Heart right ventricle (tissue), 16 donors: ENCODE measurements at regions not wholly inside any gene's neighbourhood (a gene's known extent, or its start where the extent isn't known, plus 50 kb on each side); places are given as distances from the start of the nearest gene placed in this dataset.
"Not testable (repeated sequence)": the region's sequence is repeated elsewhere in the genome, so short reads cannot be mapped to it uniquely, and the experiment has no call there.

Experiments
- ATAC-seq, 8 donors: fragments of 200-7000 bp; cut with Tn5 transposase; one replicate each; pipeline ENCODE4 v1.9.1; 2020; ENCODE audit warnings: mild to moderate bottlenecking in 8 of 8, moderate library complexity in 8 of 8, moderate number of reproducible peaks in 1 of 8
- DNase-seq, 2 donors: peaks; one replicate each; pipeline ENCODE4 v3.0.0-alpha.2; 2020
- H3K27ac ChIP-seq, 10 donors: fragments of 200-600 bp; sonication (generic) in 2 of 10; one replicate each; pipeline versions ENCODE4 v1.5.0 to v1.8.0; 2020 to 2022; ENCODE audit warnings: mild to moderate bottlenecking in 3 of 10
- H3K27me3 ChIP-seq, 7 donors: fragments of 200-600 bp; one replicate each; pipeline ENCODE4 v1.8.0; 2021 to 2022; ENCODE audit warnings: mild to moderate bottlenecking in 2 of 7
- H3K36me3 ChIP-seq, 9 donors: fragments of 200-600 bp; sonication (generic) in 1 of 9; one replicate each; pipeline versions ENCODE4 v1.5.0 to v1.8.0; 2020 to 2022; ENCODE audit warnings: mild to moderate bottlenecking in 2 of 9
- H3K4me1 ChIP-seq, 9 donors: fragments of 200-600 bp; sonication (generic) in 1 of 9; one replicate each; pipeline versions ENCODE4 v1.5.0 to v1.8.0; 2020 to 2022; ENCODE audit warnings: mild to moderate bottlenecking in 4 of 9
- H3K4me3 ChIP-seq, 10 donors: fragments of 200-600 bp; sonication (generic) in 2 of 10; one replicate each; pipeline versions ENCODE4 v1.5.0 to v1.8.0; 2020 to 2022; ENCODE audit warnings: mild to moderate bottlenecking in 7 of 10, moderate library complexity in 2 of 10
- H3K9me3 ChIP-seq, 11 donors: fragments of 200-600 bp in 10 of 11; sonication (generic) in 2 of 11; one replicate each; pipeline versions ENCODE4 v1.5.0 to v1.8.0; 2013 to 2022; ENCODE audit warnings: mild to moderate bottlenecking in 2 of 11, control low read depth in 1 of 11, moderate library complexity in 1 of 11
- WGBS, 2 donors: extraction: QIAGEN DNeasy Blood & Tissue Kit; methylation state at CpG; one replicate each; pipeline ENCODE4 v1.1.7; 2013; ENCODE audit warnings: inconsistent platforms in 1 of 2; 5-methylcytosine and 5-hydroxymethylcytosine counted together
- intact Hi-C, 10 donors: fragments of 100-400 bp; cut with DNase I; formaldehyde crosslinking; loops; one replicate each; pipeline versions ENCODE4 v1.11.1 to v1.14.2; 2022
- donor health status: Arrhythmogenic right ventricular cardiomyopathy.
- donor health status: ischemic (EF 13 %, LVEDD 7.1; RV severe dilation, severe dysfunction).
- donor health status: healthy with polysubstance abuse.
- donor health status: DM: no; HTN: yes; CAD: no.
- donor health status: DM: no; HTN: no; CAD: no.
- donor health status: ischemic (EF 25% LVEDD 6.9; RV normal size, moderate dysfunction).
- donor health status: ischemic (EF 25% LVEDD 5.7; RV mildly dilated, moderate dysfunction).
- donor health status: healthy.
- donor health status: DM: yes; HTN: yes; CAD: no.
- donor health status: Ischemic cardiomyopathy.
- donor health status: ischemic (EF 35%, LVEDD 5.7; RV mildly dilated, moderate dysfunction).
- donor health status: nonischemic (EF 11% LVEDD 7.7; RV severe dilation, severe dysfunction).
- donor health status: DM: yes; HTN: yes; CAD: no.
- donor health status: PGD.
- donor health status: ischemic (EF 29% LVEDD 5.4; RV normal size, mild dysfunction).
- donor health status: nonischemic (EF 23%, LVEDD 6.1; RV moderate dilation, normal function).

DNA sequence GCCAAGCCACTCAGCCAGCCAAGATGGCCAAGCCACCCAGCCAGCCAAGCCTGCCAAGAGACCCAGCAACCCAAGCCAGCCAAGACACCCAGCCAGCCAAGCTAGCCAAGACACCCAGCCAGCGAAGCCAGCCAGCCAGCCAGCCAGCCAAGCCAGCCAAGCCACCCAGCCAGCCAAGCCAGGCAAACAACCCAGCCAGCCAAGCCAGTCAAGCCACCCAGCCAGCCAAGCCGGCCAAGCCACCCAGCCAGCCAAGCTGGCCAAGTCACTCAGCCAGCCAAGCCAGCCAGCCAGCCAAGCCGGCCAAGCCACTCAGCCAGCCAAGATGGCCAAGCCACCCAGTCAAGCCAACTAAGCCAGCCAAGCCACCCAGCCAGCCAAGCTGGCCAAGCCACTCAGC is 337.5 kb upstream of the PLGLB2 start:
- H3K4me1 ChIP-seq, ATAC-seq, H3K27me3 ChIP-seq, DNase-seq, H3K36me3 ChIP-seq, H3K27ac ChIP-seq, H3K4me3 ChIP-seq, H3K9me3 ChIP-seq, intact Hi-C loops: not testable (repeated sequence)
- WGBS, 2 donors: 92 to 94% methylated on average over 2 to 3 of the region's 3 CpGs

DNA sequence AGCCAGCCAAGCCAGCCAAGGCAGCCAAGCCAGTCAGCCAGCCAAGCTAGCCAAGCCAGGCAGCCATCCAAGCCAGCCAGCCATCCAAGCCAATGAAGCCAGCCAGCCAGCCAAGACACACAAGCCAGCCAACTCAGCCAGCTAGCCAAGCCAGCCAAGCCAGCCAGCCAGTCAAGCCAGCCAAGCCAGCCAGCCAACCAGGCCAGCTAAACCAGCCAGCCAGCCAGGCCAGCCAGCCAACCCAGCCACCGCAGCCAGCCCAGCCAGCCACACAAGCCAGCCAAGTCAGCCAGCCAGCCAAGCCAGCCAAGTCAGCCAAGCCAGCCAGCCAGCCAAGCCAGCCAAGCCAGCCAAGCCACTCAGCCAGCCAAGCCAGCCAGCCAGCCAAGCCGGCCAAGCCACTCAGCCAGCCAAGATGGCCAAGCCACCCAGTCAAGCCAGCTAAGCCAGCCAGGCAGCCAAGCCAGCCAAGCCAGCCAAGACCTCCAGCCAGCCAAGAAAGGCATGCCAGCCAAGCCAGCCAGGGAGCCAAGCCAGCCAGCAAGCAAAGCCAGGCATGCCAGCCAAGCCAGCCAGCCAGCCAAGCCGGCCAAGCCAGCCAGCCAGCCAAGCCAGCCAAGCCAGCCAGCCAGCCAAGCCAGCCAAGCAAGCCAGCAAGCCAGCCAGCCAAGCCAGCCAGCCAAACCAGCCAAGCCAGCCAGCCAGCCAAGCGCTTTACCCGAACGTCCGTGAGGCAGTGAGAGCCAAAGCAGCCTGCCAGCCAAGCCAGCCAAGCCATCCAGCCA is 335.7 kb upstream of the PLGLB2 start:
- H3K36me3 ChIP-seq, H3K9me3 ChIP-seq, H3K4me3 ChIP-seq, H3K4me1 ChIP-seq, H3K27ac ChIP-seq, ATAC-seq, intact Hi-C loops, DNase-seq, H3K27me3 ChIP-seq: not testable (repeated sequence)
- 84 to 96% methylated on average over 3 of the region's 7 CpGs for WGBS, 2 donors

DNA sequence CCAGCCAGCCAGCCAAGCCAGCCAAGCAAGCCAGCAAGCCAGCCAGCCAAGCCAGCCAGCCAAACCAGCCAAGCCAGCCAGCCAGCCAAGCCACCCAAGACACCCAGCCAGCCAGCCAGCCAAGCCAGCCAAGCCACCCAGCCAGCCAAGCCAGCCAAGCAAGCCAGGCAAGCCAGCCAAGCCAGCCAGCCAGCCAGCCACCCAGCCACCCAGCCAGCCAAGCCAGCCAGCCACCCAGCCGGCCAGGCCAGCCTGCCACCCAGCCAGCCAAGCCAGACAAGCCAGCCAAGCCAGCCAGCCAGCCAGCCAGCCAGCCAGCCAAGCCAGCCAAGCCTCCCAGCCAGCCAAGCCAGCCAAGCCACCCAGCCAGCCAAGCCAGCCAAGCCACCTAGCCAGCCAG is 333.6 kb upstream of the PLGLB2 start:
- H3K27ac ChIP-seq, DNase-seq, H3K9me3 ChIP-seq, H3K4me3 ChIP-seq, intact Hi-C loops, H3K27me3 ChIP-seq, H3K36me3 ChIP-seq, ATAC-seq, H3K4me1 ChIP-seq: not testable (repeated sequence)
- WGBS, 2 donors: 64 to 75% methylated on average over 1 of the region's 1 CpG

DNA sequence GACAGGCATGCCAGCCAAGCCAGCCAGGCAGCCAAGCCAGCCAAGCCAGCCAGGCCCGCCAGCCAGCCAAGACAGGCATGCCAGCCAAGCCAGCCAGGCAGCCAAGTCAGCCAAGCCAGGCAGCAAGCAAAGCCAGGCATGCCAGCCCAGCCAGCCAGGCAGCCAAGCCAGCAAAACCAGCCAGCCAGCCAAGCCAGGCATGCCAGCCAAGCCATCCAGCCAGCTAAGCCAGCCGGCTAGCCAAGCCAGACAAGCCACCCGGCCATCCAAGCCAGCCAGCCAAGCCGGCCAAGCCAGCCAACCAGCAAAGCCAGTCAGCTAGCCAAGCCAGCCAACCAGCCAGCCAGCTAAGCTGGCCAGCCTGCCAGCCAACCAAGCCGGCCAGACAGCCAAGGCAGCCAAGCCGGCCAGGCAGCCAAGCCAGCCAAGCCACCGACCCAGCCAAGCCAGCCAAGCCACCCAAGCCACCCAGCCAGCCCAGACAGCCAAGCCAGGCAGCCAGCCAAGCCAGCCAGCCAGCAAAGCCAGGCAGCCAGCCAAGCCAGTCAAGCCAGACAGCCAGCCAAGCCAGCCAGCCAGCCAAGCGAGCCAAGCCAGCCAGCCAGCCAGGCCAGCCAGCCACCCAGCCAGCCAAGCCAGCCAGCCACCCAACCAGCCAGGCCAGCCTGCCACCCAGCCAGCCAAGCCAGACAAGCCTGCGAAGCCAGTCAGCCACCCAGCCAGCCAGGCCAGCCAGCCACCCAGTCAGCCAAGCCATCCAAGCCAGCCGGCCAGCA is 332.9 kb upstream of the PLGLB2 start:
- intact Hi-C loops, ATAC-seq, H3K9me3 ChIP-seq, H3K36me3 ChIP-seq, H3K27ac ChIP-seq, H3K27me3 ChIP-seq, H3K4me1 ChIP-seq, DNase-seq, H3K4me3 ChIP-seq: not testable (repeated sequence)
- 83 to 91% methylated on average over 8 to 9 of the region's 10 CpGs for WGBS, 2 donors

DNA sequence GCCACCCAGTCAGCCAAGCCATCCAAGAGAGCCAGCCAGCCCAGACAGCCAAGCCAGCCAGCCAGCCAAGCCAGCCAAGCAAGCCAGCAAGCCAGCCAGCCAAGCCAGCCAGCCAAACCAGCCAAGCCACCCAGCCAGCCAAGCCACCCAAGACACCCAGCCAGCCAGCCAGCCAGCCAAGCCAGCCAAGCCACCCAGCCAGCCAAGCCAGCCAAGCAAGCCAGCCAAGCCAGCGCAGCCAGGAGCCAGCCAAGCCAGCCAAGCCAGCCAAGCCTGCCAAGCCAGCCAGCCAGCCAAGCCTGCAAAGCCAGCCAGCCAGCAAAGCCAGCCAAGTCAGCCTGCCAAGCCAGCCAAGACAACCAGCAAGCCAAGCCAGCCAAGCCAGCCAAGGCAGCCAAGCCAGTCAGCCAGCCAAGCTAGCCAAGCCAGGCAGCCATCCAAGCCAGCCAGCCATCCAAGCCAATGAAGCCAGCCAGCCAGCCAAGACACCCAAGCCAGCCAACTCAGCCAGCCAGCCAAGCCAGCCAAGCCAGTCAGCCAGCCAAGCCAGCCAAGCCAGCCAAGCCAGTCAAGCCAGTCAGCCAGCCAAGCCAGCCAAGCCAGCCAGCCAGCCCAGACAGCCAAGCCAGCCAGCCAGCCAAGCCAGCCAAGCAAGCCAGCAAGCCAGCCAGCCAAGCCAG is 332.2 kb upstream of the PLGLB2 start:
- H3K27ac ChIP-seq, H3K36me3 ChIP-seq, H3K9me3 ChIP-seq, H3K4me3 ChIP-seq, DNase-seq, intact Hi-C loops, ATAC-seq, H3K4me1 ChIP-seq, H3K27me3 ChIP-seq: not testable (repeated sequence)
- 74 to 81% methylated on average over 1 of the region's 1 CpG for WGBS, 2 donors

DNA sequence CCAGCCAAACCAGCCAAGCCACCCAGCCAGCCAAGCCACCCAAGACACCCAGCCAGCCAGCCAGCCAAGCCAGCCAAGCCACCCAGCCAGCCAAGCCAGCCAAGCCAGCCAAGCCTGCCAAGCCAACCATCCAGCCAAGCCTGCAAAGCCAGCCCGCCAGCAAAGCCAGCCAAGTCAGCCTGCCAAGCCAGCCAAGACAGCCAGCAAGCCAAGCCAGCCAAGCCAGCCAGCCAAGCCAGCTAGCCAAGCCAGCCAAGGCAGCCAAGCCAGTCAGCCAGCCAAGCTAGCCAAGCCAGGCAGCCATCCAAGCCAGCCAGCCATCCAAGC is 331.7 kb upstream of the PLGLB2 start:
- H3K4me3 ChIP-seq, H3K27ac ChIP-seq, H3K27me3 ChIP-seq, H3K36me3 ChIP-seq, intact Hi-C loops, H3K4me1 ChIP-seq, ATAC-seq, H3K9me3 ChIP-seq, DNase-seq: not testable (repeated sequence)
- 83 to 88% methylated on average over 1 of the region's 1 CpG for WGBS, 2 donors

DNA sequence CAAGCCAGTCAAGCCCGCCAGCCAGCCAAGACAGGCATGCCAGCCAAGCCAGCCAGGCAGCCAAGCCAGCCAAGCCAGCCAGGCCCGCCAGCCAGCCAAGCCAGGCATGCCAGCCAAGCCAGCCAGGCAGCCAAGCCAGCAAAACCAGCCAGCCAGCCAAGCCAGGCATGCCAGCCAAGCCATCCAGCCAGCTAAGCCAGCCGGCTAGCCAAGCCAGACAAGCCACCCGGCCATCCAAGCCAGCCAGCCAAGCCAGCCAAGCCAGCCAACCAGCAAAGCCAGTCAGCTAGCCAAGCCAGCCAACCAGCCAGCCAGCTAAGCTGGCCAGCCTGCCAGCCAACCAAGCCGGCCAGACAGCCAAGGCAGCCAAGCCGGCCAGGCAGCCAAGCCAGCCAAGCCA is 330.7 kb upstream of the PLGLB2 start:
- 89 to 92% methylated on average over 3 of the region's 6 CpGs for WGBS, 2 donors
- intact Hi-C loops, H3K27ac ChIP-seq, H3K36me3 ChIP-seq, DNase-seq, H3K9me3 ChIP-seq, ATAC-seq, H3K27me3 ChIP-seq, H3K4me1 ChIP-seq, H3K4me3 ChIP-seq: not testable (repeated sequence)

DNA sequence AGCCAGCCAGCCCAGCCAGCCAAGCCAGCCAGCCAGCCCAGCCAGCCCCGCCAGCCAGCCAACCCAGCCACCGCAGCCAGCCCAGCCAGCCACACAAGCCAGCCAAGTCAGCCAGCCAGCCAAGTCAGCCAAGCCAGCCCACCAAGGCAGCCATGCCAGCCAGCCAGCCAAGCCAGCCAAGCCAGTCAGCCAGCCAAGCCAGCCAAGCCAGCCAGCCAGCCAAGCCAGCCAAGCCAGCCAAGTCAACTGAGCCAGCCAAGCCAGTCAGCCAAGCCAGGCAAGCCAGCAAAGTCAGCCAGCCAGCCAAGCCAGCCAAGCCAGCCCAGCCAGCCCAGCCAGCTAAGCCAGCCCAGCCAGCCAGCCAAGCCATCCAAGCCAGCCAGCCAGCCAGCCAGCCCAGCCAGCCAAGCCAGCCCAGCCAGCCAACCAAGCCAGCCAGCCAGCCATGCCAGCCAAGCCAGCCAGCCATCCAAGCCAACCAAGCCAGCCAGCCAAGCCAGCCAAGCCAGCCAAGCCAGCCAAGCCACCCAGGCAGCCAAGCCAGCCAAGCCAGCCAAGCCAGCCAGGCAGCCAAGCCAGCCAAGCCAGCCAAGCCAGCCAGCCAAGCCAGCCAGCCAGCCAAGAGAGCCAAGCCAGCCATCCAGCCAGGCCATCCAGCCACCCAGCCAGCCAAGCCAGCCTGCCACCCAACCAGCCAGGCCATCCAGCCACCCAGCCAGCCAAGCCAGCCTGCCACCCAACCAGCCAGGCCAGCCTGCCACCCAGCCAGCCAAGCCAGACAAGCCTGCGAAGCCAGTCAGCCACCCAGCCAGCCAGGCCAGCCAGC is 329.9 kb upstream of the PLGLB2 start:
- H3K4me3 ChIP-seq, H3K36me3 ChIP-seq, DNase-seq, H3K27ac ChIP-seq, H3K4me1 ChIP-seq, intact Hi-C loops, H3K9me3 ChIP-seq, H3K27me3 ChIP-seq: not testable (repeated sequence)
- ATAC-seq: peak in 1 of 8 donors; percentile 13
- WGBS, 2 donors: 94 to 100% methylated on average over 1 to 3 of the region's 3 CpGs

DNA sequence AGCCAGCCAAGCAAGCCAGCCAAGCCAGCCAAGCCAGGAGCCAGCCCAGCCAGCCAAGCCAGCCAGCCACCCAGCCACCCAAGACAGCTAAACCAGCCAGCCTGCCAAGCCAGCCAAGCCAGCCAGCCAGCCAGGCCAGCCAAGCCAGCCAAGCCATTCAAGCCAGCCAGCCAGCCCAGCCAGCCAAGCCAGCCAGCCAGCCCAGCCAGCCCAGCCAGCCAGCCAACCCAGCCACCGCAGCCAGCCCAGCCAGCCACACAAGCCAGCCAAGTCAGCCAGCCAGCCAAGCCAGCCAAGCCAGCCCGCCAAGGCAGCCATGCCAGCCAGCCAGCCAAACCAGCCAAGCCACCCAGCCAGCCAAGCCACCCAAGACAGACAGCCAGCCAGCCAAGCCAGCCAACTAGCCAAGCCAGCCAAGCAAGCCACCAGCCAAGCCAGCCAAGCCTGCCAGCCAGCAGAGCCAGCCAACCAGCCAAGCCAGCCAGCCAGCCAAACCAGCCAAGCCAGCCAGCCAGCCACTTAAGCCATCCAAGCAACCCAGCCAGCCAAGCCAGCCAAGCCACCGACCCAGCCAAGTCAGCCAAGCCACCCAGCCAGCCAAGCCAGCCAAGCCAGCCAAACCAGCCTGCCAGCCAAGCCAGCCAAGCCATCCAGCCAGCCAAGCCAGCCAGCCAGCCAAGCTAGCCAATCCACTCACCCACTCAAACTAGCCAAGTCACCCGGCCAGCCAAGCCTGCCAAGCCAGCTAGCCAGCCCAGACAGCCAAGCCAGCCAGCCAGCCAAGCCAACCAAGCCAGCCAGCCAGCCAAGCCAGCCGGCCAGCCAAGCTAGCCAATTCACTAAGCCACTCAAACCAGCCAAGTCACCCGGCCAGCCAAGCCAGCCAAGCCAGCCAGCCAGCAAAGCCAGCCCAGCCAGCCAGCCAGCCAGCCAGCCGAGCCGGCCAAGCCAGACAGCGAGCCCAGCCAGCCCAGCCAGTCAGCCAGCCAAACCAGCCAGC is 328.8 kb upstream of the PLGLB2 start:
- 85 to 88% methylated on average over 5 to 6 of the region's 9 CpGs for WGBS, 2 donors
- DNase-seq, H3K36me3 ChIP-seq, H3K27me3 ChIP-seq, H3K27ac ChIP-seq, intact Hi-C loops, H3K9me3 ChIP-seq, H3K4me3 ChIP-seq, H3K4me1 ChIP-seq: not testable (repeated sequence)
- peak in 1 of 8 donors; percentile 47 for ATAC-seq

DNA sequence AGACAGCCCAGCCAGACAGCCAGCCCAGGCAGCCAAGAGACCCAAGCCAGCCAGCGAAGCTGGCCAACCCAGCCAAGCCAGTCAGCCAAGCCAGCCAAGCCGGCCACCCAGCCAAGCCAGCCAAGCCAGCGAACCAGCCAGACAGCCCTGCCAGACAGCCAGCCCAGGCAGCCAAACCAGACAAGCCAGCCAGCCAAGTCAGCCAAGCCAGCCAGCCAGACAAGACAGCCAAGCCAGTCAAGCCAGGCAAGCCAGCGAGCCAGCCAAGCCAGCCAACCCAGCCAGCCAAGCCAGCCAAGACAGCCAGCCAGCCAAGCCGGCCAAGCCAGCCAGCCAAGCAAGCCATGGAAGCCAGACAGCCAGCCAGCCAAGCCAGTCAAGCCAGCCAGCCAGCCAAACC is 327.9 kb upstream of the PLGLB2 start:
- H3K4me1 ChIP-seq: not testable (repeated sequence)

More for the DNA sequence above, 327.9 kb upstream of the PLGLB2 start:
- 91 to 95% methylated on average over 2 of the region's 5 CpGs for WGBS, 2 donors
- H3K4me3 ChIP-seq, H3K27me3 ChIP-seq, H3K9me3 ChIP-seq, DNase-seq, intact Hi-C loops, H3K36me3 ChIP-seq, H3K27ac ChIP-seq, ATAC-seq: not testable (repeated sequence)
